HEK293T (cell line): ENCODE measurements at regions not wholly inside any gene's neighbourhood (a gene's known extent, or its start where the extent isn't known, plus 50 kb on each side); places are given as distances from the start of the nearest gene placed in this dataset.

ENCODE experiments used
- BHLHE40 ChIP-seq: fragments of 450-650 bp; IDR thresholded peaks from 2 replicates; pipeline ENCODE4 v1.6.1; 2016; ENCODE audit warnings: mild to moderate bottlenecking, moderate library complexity, borderline replicate concordance
- FOXM1 ChIP-seq: fragments of 450-650 bp; IDR thresholded peaks from 2 replicates; pipeline ENCODE4 v1.6.1; 2017; ENCODE audit warnings: mild to moderate bottlenecking, borderline replicate concordance
- HDGF ChIP-seq: fragments of 450-650 bp; IDR thresholded peaks from 2 replicates; pipeline ENCODE4 v1.6.1; 2017; ENCODE audit warnings: antibody characterized with exemption, borderline replicate concordance
- LEF1 ChIP-seq: fragments of 450-650 bp; IDR thresholded peaks from 2 replicates; pipeline ENCODE4 v1.6.1; 2017; ENCODE audit warnings: mild to moderate bottlenecking, borderline replicate concordance
- NFRKB ChIP-seq: fragments of 450-650 bp; IDR thresholded peaks from 2 replicates; pipeline ENCODE4 v1.6.1; 2016; ENCODE audit warnings: mild to moderate bottlenecking, moderate library complexity
- SUZ12 ChIP-seq: fragments of 450-650 bp; IDR thresholded peaks from 2 replicates; pipeline ENCODE4 v1.6.1; 2016; ENCODE audit warnings: mild to moderate bottlenecking
- TF ChIP-seq, protein P1 (sequence below): fragments of 450-650 bp; IDR thresholded peaks from 2 replicates; pipeline ENCODE4 v1.6.1; 2016

DNA sequence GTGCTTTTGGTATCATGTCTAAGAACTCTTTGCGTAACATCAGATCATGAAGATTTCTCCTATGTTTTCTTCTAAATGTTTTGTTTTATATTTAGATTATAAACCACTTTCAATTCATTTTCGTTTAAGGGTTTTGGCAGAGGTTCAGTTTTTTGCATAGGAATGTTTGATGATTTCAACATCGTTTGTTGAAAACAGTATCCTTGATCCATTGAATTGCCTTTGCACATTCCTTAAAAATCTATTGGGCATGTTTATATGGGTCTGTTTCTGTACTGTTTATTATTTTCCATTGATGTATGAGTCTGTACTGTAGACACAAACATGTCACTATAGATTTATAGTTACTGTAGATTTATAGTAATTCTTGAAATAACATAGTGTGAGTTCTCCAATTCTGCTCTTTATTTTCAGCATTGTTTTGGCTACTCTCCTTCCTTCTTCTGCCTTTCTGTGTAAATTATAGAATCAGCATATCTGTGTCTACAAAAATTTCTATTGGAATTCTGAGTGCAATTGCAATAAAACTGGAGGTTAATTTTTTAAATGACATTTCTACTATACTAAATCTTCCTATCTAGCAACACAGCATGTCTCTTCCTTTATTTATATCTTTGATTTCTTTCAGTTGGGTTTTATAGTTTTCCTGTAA, 374.0 kb downstream of the SV2B start:
- TF ChIP-seq LEF1 (no peak), BHLHE40 (no peak), SUZ12 (no peak), NFRKB (no peak), HDGF (no peak), FOXM1 (no peak)
- TF ChIP-seq, protein P1, sequence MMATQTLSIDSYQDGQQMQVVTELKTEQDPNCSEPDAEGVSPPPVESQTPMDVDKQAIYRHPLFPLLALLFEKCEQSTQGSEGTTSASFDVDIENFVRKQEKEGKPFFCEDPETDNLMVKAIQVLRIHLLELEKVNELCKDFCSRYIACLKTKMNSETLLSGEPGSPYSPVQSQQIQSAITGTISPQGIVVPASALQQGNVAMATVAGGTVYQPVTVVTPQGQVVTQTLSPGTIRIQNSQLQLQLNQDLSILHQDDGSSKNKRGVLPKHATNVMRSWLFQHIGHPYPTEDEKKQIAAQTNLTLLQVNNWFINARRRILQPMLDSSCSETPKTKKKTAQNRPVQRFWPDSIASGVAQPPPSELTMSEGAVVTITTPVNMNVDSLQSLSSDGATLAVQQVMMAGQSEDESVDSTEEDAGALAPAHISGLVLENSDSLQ, result no peak
